Fibroblast of skin of left quadriceps (primary cell): ENCODE measurements at regions not wholly inside any gene's neighbourhood (a gene's known extent, or its start where the extent isn't known, plus 50 kb on each side); places are given as distances from the start of the nearest gene placed in this dataset.

Experiments
- DNase-seq, 2 experiments: peaks; one replicate each; pipeline ENCODE4 v3.0.0-alpha.2; 2013; ENCODE audit warnings: low read depth in 2 of 2

- no peak for DNase-seq
Measured at GRCh38 chr13:111640476-111640875, 320.0 kb downstream of the TEX29 start.

GRCh38 chr13:111642156-111642767 lies 321.8 kb downstream of the TEX29 start:
- DNase-seq, result no peak

- DNase-seq, result no peak
Measured at GRCh38 chr13:111644750-111645149, 324.3 kb downstream of the TEX29 start.

GRCh38 chr13:111645198-111645597 lies 324.8 kb downstream of the TEX29 start:
- no peak for DNase-seq

GRCh38 chr13:111645598-111646455 lies 325.4 kb downstream of the TEX29 start:
- no peak for DNase-seq

GRCh38 chr13:111646456-111646855 lies 326.0 kb downstream of the TEX29 start:
- no peak for DNase-seq

- DNase-seq, result no peak
Measured at GRCh38 chr13:111648885-111649284, 328.4 kb downstream of the TEX29 start.

- no peak for DNase-seq
Measured at GRCh38 chr13:111650626-111651025, 330.2 kb downstream of the TEX29 start.

GRCh38 chr13:111652676-111653075 lies 332.2 kb downstream of the TEX29 start:
- DNase-seq, result no peak

- DNase-seq, result no peak
Measured at GRCh38 chr13:111654531-111654930, 334.1 kb downstream of the TEX29 start.

- DNase-seq, result no peak
Measured at GRCh38 chr13:111656439-111656838, 336.0 kb downstream of the TEX29 start.

- no peak for DNase-seq
Measured at GRCh38 chr13:111657013-111657412, 336.6 kb downstream of the TEX29 start.

- no peak for DNase-seq
Measured at GRCh38 chr13:111658145-111659100, 338.0 kb downstream of the TEX29 start.

- DNase-seq, result no peak
Measured at GRCh38 chr13:111659219-111659775, 338.9 kb downstream of the TEX29 start.

GRCh38 chr13:111659842-111660241 lies 339.4 kb downstream of the TEX29 start:
- no peak for DNase-seq

- DNase-seq, result no peak
Measured at GRCh38 chr13:111661052-111661451, 340.6 kb downstream of the TEX29 start.

GRCh38 chr13:111661776-111662175 lies 341.3 kb downstream of the TEX29 start:
- DNase-seq, result no peak

- DNase-seq, result no peak
Measured at GRCh38 chr13:111662451-111662850, 342.0 kb downstream of the TEX29 start.

GRCh38 chr13:111662895-111663294 lies 342.5 kb downstream of the TEX29 start:
- DNase-seq, result no peak

GRCh38 chr13:111663505-111663904 lies 343.1 kb downstream of the TEX29 start:
- no peak for DNase-seq

- DNase-seq, result no peak
Measured at GRCh38 chr13:111663953-111664421, 343.5 kb downstream of the TEX29 start.

- no peak for DNase-seq
Measured at GRCh38 chr13:111664696-111665095, 344.3 kb downstream of the TEX29 start.
